ENCODE measurements at regions not wholly inside any gene's neighbourhood (a gene's known extent, or its start where the extent isn't known, plus 50 kb on each side); places are given as distances from the start of the nearest gene placed in this dataset.

GRCh38 chr4:56748271-56748670 is 67.2 kb upstream of the HOPX start:
- TF ChIP-seq RNF2 (IDR thresholded peaks at IDR 0.05; ENCODE audit: borderline replicate concordance, low read depth, low read length, missing control alignments, poor library complexity, severe bottlenecking) (no peak), POU5F1 (IDR thresholded peaks at IDR 0.05; ENCODE audit: low read depth, low read length) (no peak), EZH2 (IDR thresholded peaks at IDR 0.05; ENCODE audit: low read depth, low read length, severe bottlenecking) (no peak), HDAC2 (IDR thresholded peaks at IDR 0.05; ENCODE audit: borderline replicate concordance in 1 of 2, low read depth in 2 of 2, low read length in 2 of 2) (no peak)

Data from H1 (cell line).